ENCODE measurements at regions not wholly inside any gene's neighbourhood (a gene's known extent, or its start where the extent isn't known, plus 50 kb on each side); places are given as distances from the start of the nearest gene placed in this dataset.

- WGBS (ENCODE audit: insufficient coverage): no CpG with 5 or more reads among the region's 1 CpG
- Histone ChIP-seq H3K4me3 (ENCODE audit: low read length) (no peak overlapping the region), H3K27me3 (ENCODE audit: control insufficient read depth, insufficient read depth, low read length) (peaks cover 4% of the 10 kb centered on the region), H3K27ac (ENCODE audit: low read length) (no peak overlapping the region), H3K4me1 (ENCODE audit: control insufficient read depth, insufficient read depth, low read length) (no peaks in the 10 kb centered on the region), H3K36me3 (ENCODE audit: control insufficient read depth, insufficient read depth, low read length) (no peaks in the 10 kb centered on the region), H3K9me3 (ENCODE audit: control insufficient read depth, insufficient read depth, low read length) (no peaks in the 10 kb centered on the region)
- no peak overlapping the region for H3K4me3 Mint-ChIP-seq
- no peak for TF ChIP-seq CTCF (IDR thresholded peaks at IDR 0.05)
- no peaks in the 10 kb centered on the region for H3K9me3 Mint-ChIP-seq
- intact Hi-C loops (cut with micrococcal nuclease): loop anchor here (10.0 kb wide), 1 partner anchor 623 kb away; no protein-coding TSS in a partner anchor
- no peaks in the 10 kb centered on the region for H3K4me1 Mint-ChIP-seq
- H3K27me3 Mint-ChIP-seq (ENCODE audit: low read depth in 2 of 2): peaks cover 34 to 61% of the 10 kb centered on the region in 2 donors
- H3K27ac Mint-ChIP-seq: no peak overlapping the region
- DNase-seq (no peak), ATAC-seq (no peak)
- no peaks in the 10 kb centered on the region for H3K36me3 Mint-ChIP-seq
Observed at GRCh38 chr10:8498290-8498689, 443.8 kb downstream of the GATA3 start.

- intact Hi-C loops (cut with micrococcal nuclease): loop anchor here (10.0 kb wide), 1 partner anchor 624 kb away; no protein-coding TSS in a partner anchor
- no peak for DNase-seq
- H3K4me3 Mint-ChIP-seq: no peak overlapping the region
- H3K4me1 Mint-ChIP-seq: no peaks in the 10 kb centered on the region
- WGBS (ENCODE audit: insufficient coverage): 65% methylated on average over 4 of the region's 4 CpGs
- no peak for TF ChIP-seq CTCF (IDR thresholded peaks at IDR 0.05)
- no peak overlapping the region for H3K27ac ChIP-seq (ENCODE audit: low read length)
- H3K4me3 ChIP-seq (ENCODE audit: low read length): no peak overlapping the region
- H3K27ac Mint-ChIP-seq: no peak overlapping the region
- peaks cover 4% of the 10 kb centered on the region for H3K27me3 ChIP-seq (ENCODE audit: control insufficient read depth, insufficient read depth, low read length)
- no peaks in the 10 kb centered on the region for H3K36me3 Mint-ChIP-seq
- H3K27me3 Mint-ChIP-seq (ENCODE audit: low read depth in 2 of 2): peaks cover 31 to 60% of the 10 kb centered on the region in 2 donors
- no peaks in the 10 kb centered on the region for H3K36me3 ChIP-seq (ENCODE audit: control insufficient read depth, insufficient read depth, low read length)
- no peaks in the 10 kb centered on the region for H3K4me1 ChIP-seq (ENCODE audit: control insufficient read depth, insufficient read depth, low read length)
- no peaks in the 10 kb centered on the region for H3K9me3 ChIP-seq (ENCODE audit: control insufficient read depth, insufficient read depth, low read length)
- no peak for ATAC-seq
- no peaks in the 10 kb centered on the region for H3K9me3 Mint-ChIP-seq
Observed at GRCh38 chr10:8498881-8499280, 444.4 kb downstream of the GATA3 start.

- no peaks in the 10 kb centered on the region for H3K9me3 ChIP-seq (ENCODE audit: control insufficient read depth, insufficient read depth, low read length)
- H3K27me3 Mint-ChIP-seq (ENCODE audit: low read depth in 2 of 2): peaks cover 31 to 60% of the 10 kb centered on the region in 2 donors
- WGBS (ENCODE audit: insufficient coverage): 86% methylated on average over 4 of the region's 4 CpGs
- H3K4me3 Mint-ChIP-seq: no peak overlapping the region
- no peaks in the 10 kb centered on the region for H3K36me3 ChIP-seq (ENCODE audit: control insufficient read depth, insufficient read depth, low read length)
- H3K27ac ChIP-seq (ENCODE audit: low read length): no peak overlapping the region
- H3K4me1 Mint-ChIP-seq: no peaks in the 10 kb centered on the region
- no peak for DNase-seq
- no peak overlapping the region for H3K27ac Mint-ChIP-seq
- intact Hi-C loops (cut with micrococcal nuclease): loop anchor here (10.0 kb wide), 1 partner anchor 625 kb away; no protein-coding TSS in a partner anchor
- TF ChIP-seq CTCF (IDR thresholded peaks at IDR 0.05): no peak
- no peaks in the 10 kb centered on the region for H3K9me3 Mint-ChIP-seq
- H3K36me3 Mint-ChIP-seq: no peaks in the 10 kb centered on the region
- ATAC-seq: no peak
- no peaks in the 10 kb centered on the region for H3K4me1 ChIP-seq (ENCODE audit: control insufficient read depth, insufficient read depth, low read length)
- H3K4me3 ChIP-seq (ENCODE audit: low read length): no peak overlapping the region
- peaks cover 4% of the 10 kb centered on the region for H3K27me3 ChIP-seq (ENCODE audit: control insufficient read depth, insufficient read depth, low read length)
Observed at GRCh38 chr10:8499312-8499711, 444.8 kb downstream of the GATA3 start.

GRCh38 chr10:8499752-8500390, 445.4 kb downstream of the GATA3 start:
- Mint-ChIP-seq H3K4me3 (no peak overlapping the region), H3K27me3 (ENCODE audit: low read depth in 2 of 2) (peaks cover 32 to 60% of the 10 kb centered on the region in 2 donors), H3K4me1 (no peaks in the 10 kb centered on the region), H3K27ac (no peak overlapping the region), H3K9me3 (no peaks in the 10 kb centered on the region), H3K36me3 (no peaks in the 10 kb centered on the region)
- Histone ChIP-seq H3K27me3 (ENCODE audit: control insufficient read depth, insufficient read depth, low read length) (peaks cover 6% of the 10 kb centered on the region), H3K4me1 (ENCODE audit: control insufficient read depth, insufficient read depth, low read length) (no peaks in the 10 kb centered on the region), H3K9me3 (ENCODE audit: control insufficient read depth, insufficient read depth, low read length) (no peaks in the 10 kb centered on the region), H3K36me3 (ENCODE audit: control insufficient read depth, insufficient read depth, low read length) (no peaks in the 10 kb centered on the region), H3K27ac (ENCODE audit: low read length) (no peak overlapping the region), H3K4me3 (ENCODE audit: low read length) (no peak overlapping the region)
- ATAC-seq (no peak), DNase-seq (no peak)
- TF ChIP-seq CTCF (IDR thresholded peaks at IDR 0.05): no peak
- intact Hi-C loops (cut with micrococcal nuclease): loop anchor here (10.0 kb wide), 1 partner anchor 625 kb away; no protein-coding TSS in a partner anchor
